ENCODE measurements at regions not wholly inside any gene's neighbourhood (a gene's known extent, or its start where the extent isn't known, plus 50 kb on each side); places are given as distances from the start of the nearest gene placed in this dataset.

DNA sequence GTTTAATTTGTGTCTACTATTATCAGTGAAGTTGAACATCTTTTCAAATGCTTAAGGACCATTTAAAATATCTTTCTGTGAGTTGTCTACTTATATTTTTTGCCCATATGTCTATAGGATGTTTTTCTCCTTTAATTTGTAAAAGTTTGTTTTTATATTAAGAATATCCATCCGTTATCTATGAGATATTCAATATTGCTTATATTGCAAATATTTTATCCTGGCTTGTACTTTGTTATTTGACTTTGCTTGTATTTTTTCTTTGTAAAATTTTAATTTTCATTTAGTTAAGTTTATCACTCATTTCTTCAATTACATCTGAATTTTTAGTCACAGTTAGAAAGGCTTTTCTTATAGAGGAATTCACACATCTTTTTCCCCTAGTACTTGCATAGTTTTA lies 117.0 kb upstream of the MLIP start:
- peaks cover 2 to 4% of the 10 kb centered on the region in 2 donors for H3K27me3 Mint-ChIP-seq
- POLR2A ChIA-PET (ENCODE audit: partially characterized antibody) = no interaction called here
- no peak overlapping the region for H3K27ac ChIP-seq (ENCODE audit: low read depth, low read length)
- H3K36me3 Mint-ChIP-seq = no peaks in the 10 kb centered on the region
- H3K27me3 ChIP-seq (ENCODE audit: insufficient read depth, low read length) = no peaks in the 10 kb centered on the region
- H3K36me3 ChIP-seq (ENCODE audit: insufficient read depth, low read length) = no peaks in the 10 kb centered on the region
- peaks cover 0 to under 1% (median 0%) of the 10 kb centered on the region in 8 donors for H3K9me3 Mint-ChIP-seq
- no peaks in the 10 kb centered on the region for H3K9me3 ChIP-seq (ENCODE audit: control insufficient read depth in 1 of 2, low read length in 2 of 2)
- H3K4me3 ChIP-seq (ENCODE audit: low read length in 2 of 2) = no peak overlapping the region
- no peak for DNase-seq
- peaks cover 0 to 5% (median 3%) of the 10 kb centered on the region in 4 donors for H3K4me1 Mint-ChIP-seq
- H3K27ac Mint-ChIP-seq = no peak overlapping the region
- H3K4me3 Mint-ChIP-seq = no peak overlapping the region
- H3K4me1 ChIP-seq (ENCODE audit: insufficient read depth, low read length) = no peaks in the 10 kb centered on the region
- intact Hi-C loops (cut with micrococcal nuclease) = no loop called here
- CTCF ChIA-PET (ENCODE audit: partially characterized antibody) = no interaction called here

DNA sequence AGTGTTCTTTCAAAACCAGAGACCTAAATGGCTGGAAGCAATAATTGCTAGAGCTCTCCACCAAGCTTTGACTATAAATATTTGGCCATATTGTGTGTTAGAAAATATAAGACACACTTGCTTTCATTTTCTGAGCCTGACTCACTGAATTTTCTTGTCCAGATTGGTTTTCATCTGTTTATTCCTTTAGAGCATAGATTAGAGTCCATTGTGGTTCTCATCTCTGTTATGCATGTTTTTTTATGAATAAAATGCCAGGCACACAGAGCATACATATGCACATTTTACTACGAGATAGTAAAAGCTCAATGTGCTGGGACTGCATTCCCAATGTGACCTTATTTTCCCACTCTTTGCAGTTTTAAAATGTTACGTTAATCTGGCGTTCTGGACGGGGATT lies 115.3 kb upstream of the MLIP start:
- intact Hi-C loops (cut with micrococcal nuclease) = no loop called here
- no peaks in the 10 kb centered on the region for H3K9me3 ChIP-seq (ENCODE audit: control insufficient read depth in 1 of 2, low read length in 2 of 2)
- ChIA-PET CTCF (ENCODE audit: partially characterized antibody) (interaction anchor here (1.8 kb wide), 1 partner anchor 10 kb away, joined by 3 read pairs; no protein-coding TSS in a partner anchor), POLR2A (ENCODE audit: partially characterized antibody) (no interaction called here)
- no peaks in the 10 kb centered on the region for H3K27me3 ChIP-seq (ENCODE audit: insufficient read depth, low read length)
- peaks cover 0 to 5% (median 3%) of the 10 kb centered on the region in 4 donors for H3K4me1 Mint-ChIP-seq
- H3K9me3 Mint-ChIP-seq = peaks cover 0 to 2% (median 0%) of the 10 kb centered on the region in 8 donors
- H3K27ac Mint-ChIP-seq = no peak overlapping the region
- H3K27ac ChIP-seq (ENCODE audit: low read depth, low read length) = no peak overlapping the region
- no peak overlapping the region for H3K4me3 Mint-ChIP-seq
- no peak overlapping the region for H3K4me3 ChIP-seq (ENCODE audit: low read length in 2 of 2)
- no peaks in the 10 kb centered on the region for H3K36me3 Mint-ChIP-seq
- no peak for DNase-seq
- no peaks in the 10 kb centered on the region for H3K36me3 ChIP-seq (ENCODE audit: insufficient read depth, low read length)
- peaks cover 5 to 7% of the 10 kb centered on the region in 2 donors for H3K27me3 Mint-ChIP-seq
- no peaks in the 10 kb centered on the region for H3K4me1 ChIP-seq (ENCODE audit: insufficient read depth, low read length)

DNA sequence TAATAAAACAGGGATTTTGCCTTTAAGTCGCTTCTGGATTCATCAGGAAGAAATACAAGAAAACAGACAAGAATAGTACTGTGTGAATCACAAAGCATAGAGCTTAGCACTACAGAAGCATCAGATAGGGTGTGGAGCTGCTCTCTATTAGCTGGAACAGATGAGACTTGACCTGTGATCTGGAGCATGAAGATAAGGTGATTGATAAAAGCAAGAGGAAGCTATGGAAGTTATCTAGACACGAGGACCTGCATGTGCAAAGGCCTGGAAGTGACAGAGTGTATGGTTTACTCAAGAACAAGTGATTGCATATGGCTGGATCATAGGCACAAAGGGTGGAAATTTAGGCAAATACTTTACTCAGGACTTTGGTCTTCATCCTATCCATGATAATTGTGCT lies 112.9 kb upstream of the MLIP start:
- POLR2A ChIA-PET (ENCODE audit: partially characterized antibody) = no interaction called here
- H3K36me3 Mint-ChIP-seq = no peaks in the 10 kb centered on the region
- H3K36me3 ChIP-seq (ENCODE audit: insufficient read depth, low read length) = no peaks in the 10 kb centered on the region
- H3K27me3 Mint-ChIP-seq = peaks cover 7 to 9% of the 10 kb centered on the region in 2 donors
- H3K27me3 ChIP-seq (ENCODE audit: insufficient read depth, low read length) = no peaks in the 10 kb centered on the region
- no peak overlapping the region for H3K27ac Mint-ChIP-seq
- CTCF ChIA-PET (ENCODE audit: partially characterized antibody) = interaction anchor here (1.7 kb wide), 1 partner anchor 17 kb away, joined by 4 read pairs; no protein-coding TSS in a partner anchor
- DNase-seq = no peak
- no peak overlapping the region for H3K4me3 ChIP-seq (ENCODE audit: low read length in 2 of 2)
- peaks cover 0 to 5% (median 3%) of the 10 kb centered on the region in 4 donors for H3K4me1 Mint-ChIP-seq
- peaks cover 0 to 2% (median 0%) of the 10 kb centered on the region in 8 donors for H3K9me3 Mint-ChIP-seq
- H3K9me3 ChIP-seq (ENCODE audit: control insufficient read depth in 1 of 2, low read length in 2 of 2) = no peaks in the 10 kb centered on the region
- H3K27ac ChIP-seq (ENCODE audit: low read depth, low read length) = no peak overlapping the region
- intact Hi-C loops (cut with micrococcal nuclease) = no loop called here
- no peaks in the 10 kb centered on the region for H3K4me1 ChIP-seq (ENCODE audit: insufficient read depth, low read length)
- H3K4me3 Mint-ChIP-seq = peak overlapping the region in 2 of 8 donors; percentile 3 to 9

DNA sequence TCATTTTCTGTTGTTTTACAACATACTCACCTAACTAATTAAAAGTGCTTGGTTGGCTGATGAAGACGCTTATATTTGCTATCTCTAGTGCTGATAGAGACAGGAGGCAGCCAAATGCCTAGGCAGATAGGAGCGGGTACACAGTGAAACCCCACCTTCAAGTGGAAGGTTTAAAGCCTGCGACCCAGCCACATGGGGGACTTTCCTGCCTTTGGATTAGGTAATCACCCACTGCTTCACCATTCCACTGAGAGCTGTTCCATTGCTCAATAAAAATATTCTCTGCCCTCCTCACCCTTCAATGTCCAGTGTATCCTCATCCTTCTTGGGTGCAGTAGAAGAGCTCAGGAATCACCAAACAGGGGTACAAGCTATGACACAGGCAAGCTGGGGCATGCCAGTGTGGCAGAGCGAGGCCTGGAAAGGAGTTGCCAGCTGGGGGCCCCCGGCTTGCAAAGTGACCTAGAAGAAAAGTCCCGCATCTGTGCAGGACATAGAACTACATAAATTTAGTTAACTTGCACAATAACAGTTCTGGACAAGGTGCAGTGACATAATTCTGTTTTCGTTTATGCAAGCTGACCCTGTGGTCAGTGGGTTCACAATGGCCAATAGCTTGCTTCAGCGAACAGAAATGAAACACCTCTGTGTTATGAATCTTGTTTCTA lies 112.0 kb upstream of the MLIP start:
- intact Hi-C loops (cut with micrococcal nuclease) = no loop called here
- Mint-ChIP-seq H3K9me3 (peaks cover 0 to 2% (median 0%) of the 10 kb centered on the region in 8 donors), H3K4me3 (no peak overlapping the region), H3K27me3 (peaks cover 6 to 7% of the 10 kb centered on the region in 2 donors), H3K27ac (no peak overlapping the region), H3K36me3 (no peaks in the 10 kb centered on the region), H3K4me1 (peaks cover 0 to 5% (median 3%) of the 10 kb centered on the region in 4 donors)
- POLR2A ChIA-PET (ENCODE audit: partially characterized antibody) = no interaction called here
- Histone ChIP-seq H3K27me3 (ENCODE audit: insufficient read depth, low read length) (no peaks in the 10 kb centered on the region), H3K4me3 (ENCODE audit: low read length in 2 of 2) (no peak overlapping the region), H3K9me3 (ENCODE audit: control insufficient read depth in 1 of 2, low read length in 2 of 2) (no peaks in the 10 kb centered on the region), H3K36me3 (ENCODE audit: insufficient read depth, low read length) (no peaks in the 10 kb centered on the region), H3K4me1 (ENCODE audit: insufficient read depth, low read length) (no peaks in the 10 kb centered on the region), H3K27ac (ENCODE audit: low read depth, low read length) (no peak overlapping the region)
- CTCF ChIA-PET (ENCODE audit: partially characterized antibody) = interaction anchor here (1.7 kb wide), 1 partner anchor 17 kb away, joined by 4 read pairs; no protein-coding TSS in a partner anchor
- no peak for DNase-seq

DNA sequence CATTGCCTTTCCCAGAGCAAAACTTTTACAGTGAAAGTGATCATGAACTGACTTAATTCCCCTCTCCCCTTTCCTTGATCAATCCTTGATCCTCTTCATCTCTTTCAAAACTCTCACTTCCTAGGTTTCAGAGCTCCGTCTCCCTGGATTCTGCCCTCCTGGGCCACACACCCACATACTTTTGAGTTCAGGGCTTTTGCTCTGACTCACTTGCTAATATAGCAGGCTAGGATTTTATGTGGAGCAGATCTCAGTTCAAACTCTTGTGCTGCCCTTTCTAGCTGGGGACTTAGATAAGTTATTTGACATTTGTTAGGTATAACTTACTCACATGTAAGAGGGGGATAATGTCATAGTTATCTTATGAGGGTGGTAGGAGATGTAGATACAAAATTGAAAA lies 109.1 kb upstream of the MLIP start:
- POLR2A ChIA-PET (ENCODE audit: partially characterized antibody) = no interaction called here
- H3K27ac Mint-ChIP-seq = no peak overlapping the region
- H3K27ac ChIP-seq (ENCODE audit: low read depth, low read length) = no peak overlapping the region
- CTCF ChIA-PET (ENCODE audit: partially characterized antibody) = no interaction called here
- peaks cover 0 to 2% (median 0%) of the 10 kb centered on the region in 8 donors for H3K9me3 Mint-ChIP-seq
- peaks cover 7 to 10% of the 10 kb centered on the region in 2 donors for H3K27me3 Mint-ChIP-seq
- no peaks in the 10 kb centered on the region for H3K9me3 ChIP-seq (ENCODE audit: control insufficient read depth in 1 of 2, low read length in 2 of 2)
- H3K4me3 ChIP-seq (ENCODE audit: low read length in 2 of 2) = no peak overlapping the region
- DNase-seq = no peak
- H3K36me3 Mint-ChIP-seq = no peaks in the 10 kb centered on the region
- no peak overlapping the region for H3K4me3 Mint-ChIP-seq
- H3K36me3 ChIP-seq (ENCODE audit: insufficient read depth, low read length) = no peaks in the 10 kb centered on the region
- peaks cover 0 to 5% (median 3%) of the 10 kb centered on the region in 4 donors for H3K4me1 Mint-ChIP-seq
- intact Hi-C loops (cut with micrococcal nuclease) = no loop called here
- no peaks in the 10 kb centered on the region for H3K27me3 ChIP-seq (ENCODE audit: insufficient read depth, low read length)
- no peaks in the 10 kb centered on the region for H3K4me1 ChIP-seq (ENCODE audit: insufficient read depth, low read length)

DNA sequence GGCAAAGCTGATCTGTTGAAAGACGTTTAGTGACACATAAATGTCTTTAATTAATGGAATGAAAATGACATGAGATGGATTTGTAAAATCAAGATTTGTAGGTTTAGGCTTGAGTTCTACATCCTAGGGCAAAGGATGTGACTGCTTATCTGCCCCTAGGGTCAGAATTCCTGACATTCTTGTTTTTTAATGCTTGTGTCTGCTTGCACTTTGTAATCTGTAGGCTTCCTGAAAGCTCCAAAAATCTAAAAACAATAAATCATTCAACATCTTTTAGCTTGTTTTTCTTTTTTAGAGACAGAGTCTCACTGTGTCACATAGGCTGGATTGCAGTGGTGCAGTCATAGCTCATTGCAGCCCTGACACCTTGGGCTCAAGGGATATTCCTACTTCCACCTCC lies 107.9 kb upstream of the MLIP start:
- no peak overlapping the region for H3K4me3 ChIP-seq (ENCODE audit: low read length in 2 of 2)
- no peak for DNase-seq
- no peaks in the 10 kb centered on the region for H3K27me3 ChIP-seq (ENCODE audit: insufficient read depth, low read length)
- Mint-ChIP-seq H3K4me3 (no peak overlapping the region), H3K27me3 (peaks cover 7 to 10% of the 10 kb centered on the region in 2 donors), H3K36me3 (no peaks in the 10 kb centered on the region), H3K4me1 (peaks cover 0 to 2% (median 1%) of the 10 kb centered on the region in 4 donors), H3K27ac (no peak overlapping the region), H3K9me3 (peaks cover 0 to 2% (median 0%) of the 10 kb centered on the region in 8 donors)
- ChIA-PET CTCF (ENCODE audit: partially characterized antibody) (no interaction called here), POLR2A (ENCODE audit: partially characterized antibody) (no interaction called here)
- no peaks in the 10 kb centered on the region for H3K9me3 ChIP-seq (ENCODE audit: control insufficient read depth in 1 of 2, low read length in 2 of 2)
- H3K4me1 ChIP-seq (ENCODE audit: insufficient read depth, low read length) = no peaks in the 10 kb centered on the region
- H3K27ac ChIP-seq (ENCODE audit: low read depth, low read length) = no peak overlapping the region
- intact Hi-C loops (cut with micrococcal nuclease) = no loop called here
- H3K36me3 ChIP-seq (ENCODE audit: insufficient read depth, low read length) = no peaks in the 10 kb centered on the region

DNA sequence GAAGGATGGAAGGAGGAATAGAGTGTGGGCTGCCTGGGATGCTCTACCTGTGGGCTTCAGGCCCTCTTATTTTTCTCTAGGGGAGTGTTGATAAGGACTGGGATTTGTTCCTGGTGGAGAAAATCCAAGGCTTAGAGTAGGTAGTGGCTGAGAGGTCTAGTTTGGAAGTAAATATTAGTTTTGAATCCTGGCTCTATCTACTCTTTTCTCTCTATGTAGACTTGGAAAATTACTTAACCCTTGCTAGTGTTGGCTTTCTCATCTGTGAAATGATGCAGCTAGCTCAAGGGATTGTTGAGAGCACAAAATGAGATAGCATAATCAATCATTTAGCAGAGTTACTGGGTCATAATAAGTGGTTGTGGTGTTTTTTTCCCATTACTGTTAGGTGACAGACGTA lies 102.7 kb upstream of the MLIP start:
- CTCF ChIA-PET (ENCODE audit: partially characterized antibody) = no interaction called here
- H3K36me3 ChIP-seq (ENCODE audit: insufficient read depth, low read length) = no peaks in the 10 kb centered on the region

More for the DNA sequence above, 102.7 kb upstream of the MLIP start:
- Mint-ChIP-seq H3K27me3 (peaks cover 5 to 8% of the 10 kb centered on the region in 2 donors), H3K4me3 (no peak overlapping the region), H3K36me3 (no peaks in the 10 kb centered on the region), H3K9me3 (no peaks in the 10 kb centered on the region), H3K27ac (no peak overlapping the region), H3K4me1 (peaks cover 0 to 4% (median 0%) of the 10 kb centered on the region in 4 donors)
- H3K4me3 ChIP-seq (ENCODE audit: low read length in 2 of 2) = no peak overlapping the region
- no peak for DNase-seq
- POLR2A ChIA-PET (ENCODE audit: partially characterized antibody) = no interaction called here
- no peaks in the 10 kb centered on the region for H3K4me1 ChIP-seq (ENCODE audit: insufficient read depth, low read length)
- H3K9me3 ChIP-seq (ENCODE audit: control insufficient read depth in 1 of 2, low read length in 2 of 2) = no peaks in the 10 kb centered on the region
- H3K27me3 ChIP-seq (ENCODE audit: insufficient read depth, low read length) = no peaks in the 10 kb centered on the region
- intact Hi-C loops (cut with micrococcal nuclease) = no loop called here
- no peak overlapping the region for H3K27ac ChIP-seq (ENCODE audit: low read depth, low read length)
